ENCODE measurements at regions not wholly inside any gene's neighbourhood (a gene's known extent, or its start where the extent isn't known, plus 50 kb on each side); places are given as distances from the start of the nearest gene placed in this dataset.
"Not testable (repeated sequence)": the region's sequence is repeated elsewhere in the genome, so short reads cannot be mapped to it uniquely, and the experiment has no call there.

GRCh38 chr5:66234241-66234640, 90.1 kb downstream of the SREK1 start:
- no peak overlapping the region for H3K27ac ChIP-seq
- no peak overlapping the region for H3K4me3 ChIP-seq

- no peak overlapping the region for H3K27ac ChIP-seq
- H3K4me3 ChIP-seq: no peak overlapping the region
Measured at GRCh38 chr5:66238435-66238834, 94.3 kb downstream of the SREK1 start.

GRCh38 chr5:66239034-66239433, 94.9 kb downstream of the SREK1 start:
- no peak overlapping the region for H3K27ac ChIP-seq
- no peak overlapping the region for H3K4me3 ChIP-seq

- Histone ChIP-seq H3K27ac (no peak overlapping the region), H3K4me3 (no peak overlapping the region)
Measured at GRCh38 chr5:66241136-66241825, 97.2 kb downstream of the SREK1 start.

- no peak overlapping the region for H3K4me3 ChIP-seq
- H3K27ac ChIP-seq: no peak overlapping the region
Measured at GRCh38 chr5:66242050-66242715, 98.1 kb downstream of the SREK1 start.

- Histone ChIP-seq H3K4me3 (no peak overlapping the region), H3K27ac (no peak overlapping the region)
Measured at GRCh38 chr5:66246608-66247007, 102.5 kb downstream of the SREK1 start.

GRCh38 chr5:66247176-66247960, 103.3 kb downstream of the SREK1 start:
- H3K27ac ChIP-seq: peak overlapping the region in 1 of 21 experiments; percentile 15
- H3K4me3 ChIP-seq: no peak overlapping the region

- Histone ChIP-seq H3K4me3 (no peak overlapping the region), H3K27ac (no peak overlapping the region)
Measured at GRCh38 chr5:66248874-66249273, 104.8 kb downstream of the SREK1 start.

- Histone ChIP-seq H3K27ac (no peak overlapping the region), H3K4me3 (no peak overlapping the region)
Measured at GRCh38 chr5:66249920-66250319, 105.8 kb downstream of the SREK1 start.

- Histone ChIP-seq H3K27ac (no peak overlapping the region), H3K4me3 (no peak overlapping the region)
Measured at GRCh38 chr5:66252849-66253248, 108.7 kb downstream of the SREK1 start.

GRCh38 chr5:66255714-66256113, 111.6 kb downstream of the SREK1 start:
- Histone ChIP-seq H3K4me3 (no peak overlapping the region), H3K27ac (no peak overlapping the region)

GRCh38 chr5:66273121-66273520, 129.0 kb downstream of the SREK1 start:
- Histone ChIP-seq H3K27ac (no peak overlapping the region), H3K4me3 (no peak overlapping the region)

- Histone ChIP-seq H3K27ac (no peak overlapping the region), H3K4me3 (no peak overlapping the region)
Measured at GRCh38 chr5:66276986-66277385, 132.9 kb downstream of the SREK1 start.

GRCh38 chr5:66277981-66278380, 133.9 kb downstream of the SREK1 start:
- Histone ChIP-seq H3K27ac (no peak overlapping the region), H3K4me3 (no peak overlapping the region)

GRCh38 chr5:66281294-66281693, 137.2 kb downstream of the SREK1 start:
- no peak overlapping the region for H3K27ac ChIP-seq
- no peak overlapping the region for H3K4me3 ChIP-seq

GRCh38 chr5:66284588-66285342, 140.7 kb downstream of the SREK1 start:
- Histone ChIP-seq H3K27ac (no peak overlapping the region), H3K4me3 (no peak overlapping the region)

GRCh38 chr5:66285343-66285922, 141.3 kb downstream of the SREK1 start:
- H3K4me3 ChIP-seq: no peak overlapping the region
- H3K27ac ChIP-seq: no peak overlapping the region

GRCh38 chr5:66291771-66292170, 147.7 kb downstream of the SREK1 start:
- Histone ChIP-seq H3K4me3 (no peak overlapping the region), H3K27ac (no peak overlapping the region)

GRCh38 chr5:66293851-66294250, 149.8 kb downstream of the SREK1 start:
- H3K4me3 ChIP-seq, H3K27ac ChIP-seq: not testable (repeated sequence)

- H3K27ac ChIP-seq: no peak overlapping the region
- H3K4me3 ChIP-seq: no peak overlapping the region
Measured at GRCh38 chr5:66299463-66299862, 155.4 kb downstream of the SREK1 start.

Data from skin epidermis (tissue), 12 donors.